ENCODE measurements at regions not wholly inside any gene's neighbourhood (a gene's known extent, or its start where the extent isn't known, plus 50 kb on each side); places are given as distances from the start of the nearest gene placed in this dataset.

- Histone ChIP-seq H3K27me3 (ENCODE audit: insufficient read depth, low read depth) (peaks cover 4% of the 10 kb centered on the region; the same call in 1 of the 2 replicates), H3K4me2 (no peak overlapping the region), H3K9ac (no peak overlapping the region), H3K36me3 (ENCODE audit: insufficient read depth) (no peaks in the 10 kb centered on the region), H4K20me1 (ENCODE audit: insufficient read depth) (no peaks in the 10 kb centered on the region), H3K79me2 (ENCODE audit: insufficient read depth, low read depth) (no peaks in the 10 kb centered on the region), H2AFZ (ENCODE audit: low read depth) (no peak overlapping the region), H3K4me3 (IDR thresholded peaks at IDR 0.05; ENCODE audit: insufficient read depth, low read depth, low read length) (no peak overlapping the region), H3K27ac (no peak overlapping the region), H3K4me1 (ENCODE audit: low read depth, poor library complexity, severe bottlenecking) (no peaks in the 10 kb centered on the region)
- TF ChIP-seq CTCF (conservative IDR thresholded peaks at IDR 0.05; ENCODE audit: low read depth, low read length): no peak
These were observed 403.6 kb downstream of the PTPRU start for GRCh38 chr1:29639741-29640427.

GRCh38 chr1:29639156-29639736 is 402.9 kb downstream of the PTPRU start:
- H3K4me3 ChIP-seq (IDR thresholded peaks at IDR 0.05; ENCODE audit: insufficient read depth, low read depth, low read length): no peak overlapping the region
- H3K79me2 ChIP-seq (ENCODE audit: insufficient read depth, low read depth): no peaks in the 10 kb centered on the region
- no peaks in the 10 kb centered on the region for H3K4me1 ChIP-seq (ENCODE audit: low read depth, poor library complexity, severe bottlenecking)
- H3K9ac ChIP-seq: no peak overlapping the region
- H3K27me3 ChIP-seq (ENCODE audit: insufficient read depth, low read depth): peaks cover 4% of the 10 kb centered on the region; the same call in 1 of the 2 replicates
- H4K20me1 ChIP-seq (ENCODE audit: insufficient read depth): no peaks in the 10 kb centered on the region
- no peak overlapping the region for H3K27ac ChIP-seq
- no peak overlapping the region for H2AFZ ChIP-seq (ENCODE audit: low read depth)
- no peak for TF ChIP-seq CTCF (conservative IDR thresholded peaks at IDR 0.05; ENCODE audit: low read depth, low read length)
- no peak overlapping the region for H3K4me2 ChIP-seq
- H3K36me3 ChIP-seq (ENCODE audit: insufficient read depth): no peaks in the 10 kb centered on the region

- H3K4me3 ChIP-seq (IDR thresholded peaks at IDR 0.05; ENCODE audit: insufficient read depth, low read depth, low read length): no peak overlapping the region
- no peak overlapping the region for H2AFZ ChIP-seq (ENCODE audit: low read depth)
- H3K79me2 ChIP-seq (ENCODE audit: insufficient read depth, low read depth): no peaks in the 10 kb centered on the region
- H3K27me3 ChIP-seq (ENCODE audit: insufficient read depth, low read depth): peaks cover 6% of the 10 kb centered on the region; the same call in 1 of the 2 replicates
- no peaks in the 10 kb centered on the region for H3K4me1 ChIP-seq (ENCODE audit: low read depth, poor library complexity, severe bottlenecking)
- no peak for TF ChIP-seq CTCF (conservative IDR thresholded peaks at IDR 0.05; ENCODE audit: low read depth, low read length)
- no peaks in the 10 kb centered on the region for H4K20me1 ChIP-seq (ENCODE audit: insufficient read depth)
- H3K36me3 ChIP-seq (ENCODE audit: insufficient read depth): no peaks in the 10 kb centered on the region
- H3K27ac ChIP-seq: no peak overlapping the region
- H3K9ac ChIP-seq: no peak overlapping the region
- H3K4me2 ChIP-seq: no peak overlapping the region
These were observed 402.0 kb downstream of the PTPRU start for GRCh38 chr1:29638281-29638680.

GRCh38 chr1:29636936-29637335 is 400.6 kb downstream of the PTPRU start:
- Histone ChIP-seq H2AFZ (ENCODE audit: low read depth) (no peak overlapping the region), H4K20me1 (ENCODE audit: insufficient read depth) (no peaks in the 10 kb centered on the region), H3K4me1 (ENCODE audit: low read depth, poor library complexity, severe bottlenecking) (no peaks in the 10 kb centered on the region), H3K36me3 (ENCODE audit: insufficient read depth) (no peaks in the 10 kb centered on the region), H3K79me2 (ENCODE audit: insufficient read depth, low read depth) (no peaks in the 10 kb centered on the region), H3K4me2 (no peak overlapping the region), H3K27ac (no peak overlapping the region), H3K9ac (no peak overlapping the region), H3K4me3 (IDR thresholded peaks at IDR 0.05; ENCODE audit: insufficient read depth, low read depth, low read length) (no peak overlapping the region), H3K27me3 (ENCODE audit: insufficient read depth, low read depth) (peaks cover 6% of the 10 kb centered on the region; the same call in 1 of the 2 replicates)
- TF ChIP-seq CTCF (conservative IDR thresholded peaks at IDR 0.05; ENCODE audit: low read depth, low read length): no peak

Measured in KMS-11 (cell line).